ENCODE measurements at regions not wholly inside any gene's neighbourhood (a gene's known extent, or its start where the extent isn't known, plus 50 kb on each side); places are given as distances from the start of the nearest gene placed in this dataset.

- TF ChIP-seq POLR2AphosphoS5 (IDR thresholded peaks at IDR 0.05; ENCODE audit: low read depth, low read length), result no peak
- no peak for TF ChIP-seq HMG20A (CRISPR knock-in tag; IDR thresholded peaks at IDR 0.05; ENCODE audit: borderline replicate concordance)
- no peak for TF ChIP-seq KDM5A (IDR thresholded peaks at IDR 0.05; ENCODE audit: borderline replicate concordance, low read length)
- no peak for TF ChIP-seq CAMTA2 (CRISPR knock-in tag; IDR thresholded peaks at IDR 0.05; ENCODE audit: borderline replicate concordance)
- TF ChIP-seq, protein P1, sequence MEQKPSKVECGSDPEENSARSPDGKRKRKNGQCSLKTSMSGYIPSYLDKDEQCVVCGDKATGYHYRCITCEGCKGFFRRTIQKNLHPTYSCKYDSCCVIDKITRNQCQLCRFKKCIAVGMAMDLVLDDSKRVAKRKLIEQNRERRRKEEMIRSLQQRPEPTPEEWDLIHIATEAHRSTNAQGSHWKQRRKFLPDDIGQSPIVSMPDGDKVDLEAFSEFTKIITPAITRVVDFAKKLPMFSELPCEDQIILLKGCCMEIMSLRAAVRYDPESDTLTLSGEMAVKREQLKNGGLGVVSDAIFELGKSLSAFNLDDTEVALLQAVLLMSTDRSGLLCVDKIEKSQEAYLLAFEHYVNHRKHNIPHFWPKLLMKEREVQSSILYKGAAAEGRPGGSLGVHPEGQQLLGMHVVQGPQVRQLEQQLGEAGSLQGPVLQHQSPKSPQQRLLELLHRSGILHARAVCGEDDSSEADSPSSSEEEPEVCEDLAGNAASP (CRISPR knock-in tag; IDR thresholded peaks at IDR 0.05; ENCODE audit: borderline replicate concordance), result no peak
- TF ChIP-seq NBN (conservative IDR thresholded peaks at IDR 0.05), result no peak
- no peak for TF ChIP-seq BRCA1 (CRISPR knock-in tag; IDR thresholded peaks at IDR 0.05)
Measured at GRCh38 chr7:106419455-106420182, 134.8 kb upstream of the NAMPT start.

Data from HepG2 (cell line).